NOMO-1 (cell line): ENCODE measurements at regions not wholly inside any gene's neighbourhood (a gene's known extent, or its start where the extent isn't known, plus 50 kb on each side); places are given as distances from the start of the nearest gene placed in this dataset.
"Not testable (repeated sequence)": the region's sequence is repeated elsewhere in the genome, so short reads cannot be mapped to it uniquely, and the experiment has no call there.

Source experiments
- DNase-seq, 2 experiments: peaks; one replicate each; lab custom pipeline; 2025; ENCODE audit not compliant: unreplicated experiment in 2 of 2; lab: John Stamatoyannopoulos, UW

DNA sequence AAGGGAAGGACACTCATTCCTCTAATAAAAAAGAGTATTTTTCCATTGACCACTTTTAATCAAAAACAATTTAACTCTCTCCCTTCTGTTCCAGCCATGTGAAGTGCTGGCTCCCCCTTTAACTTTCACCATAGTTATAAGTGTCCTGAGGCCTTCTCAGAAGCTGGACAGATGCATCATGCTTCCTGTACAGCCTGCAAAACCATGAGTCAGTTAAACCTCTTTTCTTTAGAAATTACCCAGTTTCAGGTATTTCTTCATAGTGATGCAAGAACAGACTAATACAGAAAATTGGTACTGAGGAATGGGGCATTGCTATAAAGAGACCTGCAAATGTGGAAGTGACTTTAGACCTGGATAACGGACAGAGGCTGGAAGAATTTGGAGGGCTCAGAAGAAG, 643.6 kb upstream of the DDX18 start:
- peak; percentile 22 to 79 for DNase-seq

- no peak for DNase-seq
These were observed 635.1 kb upstream of the DDX18 start for GRCh38 chr2:117179405-117179804.

DNA sequence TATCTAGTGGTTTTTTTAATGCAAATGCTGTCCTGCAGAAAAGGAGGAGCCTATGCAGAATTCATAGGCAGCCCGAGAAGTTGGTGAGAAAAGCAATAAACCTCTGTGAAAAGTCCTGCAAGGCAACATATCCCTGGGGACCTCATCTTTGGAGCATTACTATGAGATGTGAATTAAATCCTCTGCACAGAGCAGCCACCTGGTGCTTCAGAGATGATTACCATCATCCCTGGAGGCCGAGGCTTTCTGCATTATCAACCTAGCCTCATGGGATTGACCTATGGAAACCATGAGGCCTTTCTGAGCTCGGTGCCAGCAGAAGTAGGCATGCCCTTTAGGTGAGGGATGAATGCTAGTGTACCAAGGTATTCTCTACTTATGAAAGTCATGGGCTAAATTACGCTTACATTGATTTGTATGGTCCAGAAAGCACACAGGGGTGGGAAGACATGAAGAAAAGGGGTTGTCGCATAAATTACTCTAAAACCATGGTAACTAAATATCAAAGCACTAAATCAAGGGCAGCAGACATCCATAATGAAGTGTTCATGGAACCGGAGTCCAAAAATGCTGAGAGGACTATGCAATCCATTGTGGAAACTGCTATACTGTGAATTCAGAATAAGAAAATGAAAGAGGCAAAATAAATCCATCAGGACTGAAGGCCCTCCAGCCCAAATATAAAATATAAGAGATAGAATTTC, 623.5 kb upstream of the DDX18 start:
- no peak for DNase-seq

GRCh38 chr2:117195381-117195780, 619.1 kb upstream of the DDX18 start:
- no peak for DNase-seq

DNA sequence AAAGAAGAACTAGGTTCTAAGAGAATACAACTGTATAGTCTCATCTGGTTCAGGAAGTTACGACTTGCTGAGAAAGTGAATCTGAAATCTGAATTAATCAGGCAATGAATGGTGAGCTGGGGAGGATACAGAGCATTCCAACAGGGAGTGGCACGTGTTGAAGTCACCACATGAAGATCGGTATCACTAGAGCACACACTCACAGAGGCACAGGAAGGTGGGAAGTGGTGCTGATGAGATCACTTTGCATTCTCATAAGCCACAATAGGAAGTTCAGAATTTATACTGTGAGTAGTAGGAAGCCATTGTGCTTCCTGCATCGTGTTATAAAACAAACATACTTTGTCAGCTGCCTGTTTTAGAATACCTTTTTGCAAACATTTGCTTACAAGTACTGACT, 615.0 kb upstream of the DDX18 start:
- DNase-seq, result no peak

DNA sequence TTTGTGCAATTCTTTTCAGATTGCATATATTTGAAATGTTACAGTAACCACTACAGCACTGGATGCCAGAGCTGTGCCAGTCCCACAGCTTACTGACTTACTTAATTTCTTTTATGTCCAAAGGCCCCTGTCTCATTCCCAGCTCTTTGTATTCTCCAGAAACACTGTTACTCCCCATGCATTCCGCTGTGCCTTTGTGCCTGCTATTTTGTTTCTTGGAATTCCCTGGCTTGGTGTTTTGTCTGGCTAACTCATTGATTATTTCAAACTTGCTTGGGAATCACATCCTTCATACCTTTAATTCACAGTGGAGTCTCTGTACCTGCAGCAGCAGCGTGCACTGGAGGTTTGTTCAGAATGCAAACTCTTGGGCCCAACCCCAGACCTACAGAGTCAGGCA, 601.9 kb upstream of the DDX18 start:
- no peak for DNase-seq

GRCh38 chr2:117217145-117217544, 597.3 kb upstream of the DDX18 start:
- no peak for DNase-seq

DNA sequence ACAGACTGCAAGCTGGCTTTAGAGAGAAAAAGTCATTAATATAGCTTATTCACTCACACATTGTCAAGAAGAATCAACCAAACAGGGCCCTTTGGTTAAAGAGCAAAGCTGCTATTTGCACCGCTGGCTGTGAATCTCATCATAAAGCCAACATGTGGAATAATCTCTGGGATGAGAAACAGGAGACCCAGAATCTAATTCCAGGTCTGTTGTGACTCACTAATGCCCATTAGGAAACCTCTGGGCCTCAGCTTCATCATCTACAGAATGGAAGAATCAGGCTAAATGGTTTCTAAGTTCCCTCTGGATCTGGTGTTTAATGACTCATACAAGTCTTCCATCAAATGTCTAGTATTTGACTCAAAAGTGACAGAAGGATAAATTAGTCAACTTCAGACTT, 591.7 kb upstream of the DDX18 start:
- DNase-seq, result no peak

GRCh38 chr2:117232305-117232704, 582.2 kb upstream of the DDX18 start:
- peak; percentile 31 to 74 for DNase-seq

- no peak for DNase-seq
These were observed 557.1 kb upstream of the DDX18 start for GRCh38 chr2:117257362-117257761.

GRCh38 chr2:117269574-117269973, 544.9 kb upstream of the DDX18 start:
- DNase-seq, result no peak

DNA sequence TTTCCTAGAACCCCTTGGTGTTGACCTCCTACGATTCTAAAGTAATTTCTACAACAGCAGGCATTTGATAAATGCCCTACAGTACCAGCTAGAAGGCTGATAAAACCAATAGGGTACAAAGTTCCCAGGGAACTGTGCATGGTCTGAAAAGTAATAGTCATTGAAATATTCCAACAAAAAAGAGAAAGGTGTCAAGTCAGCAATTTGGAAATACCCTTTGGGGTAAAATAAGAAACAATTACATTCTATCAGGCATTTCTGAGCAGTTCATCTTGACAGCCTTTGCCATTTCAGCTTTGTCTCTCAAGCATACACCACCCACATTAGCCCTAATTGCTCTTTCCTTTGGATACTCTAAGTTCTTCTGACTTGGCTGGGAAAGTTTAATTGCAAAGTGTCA, 542.9 kb upstream of the DDX18 start:
- DNase-seq, result no peak

DNA sequence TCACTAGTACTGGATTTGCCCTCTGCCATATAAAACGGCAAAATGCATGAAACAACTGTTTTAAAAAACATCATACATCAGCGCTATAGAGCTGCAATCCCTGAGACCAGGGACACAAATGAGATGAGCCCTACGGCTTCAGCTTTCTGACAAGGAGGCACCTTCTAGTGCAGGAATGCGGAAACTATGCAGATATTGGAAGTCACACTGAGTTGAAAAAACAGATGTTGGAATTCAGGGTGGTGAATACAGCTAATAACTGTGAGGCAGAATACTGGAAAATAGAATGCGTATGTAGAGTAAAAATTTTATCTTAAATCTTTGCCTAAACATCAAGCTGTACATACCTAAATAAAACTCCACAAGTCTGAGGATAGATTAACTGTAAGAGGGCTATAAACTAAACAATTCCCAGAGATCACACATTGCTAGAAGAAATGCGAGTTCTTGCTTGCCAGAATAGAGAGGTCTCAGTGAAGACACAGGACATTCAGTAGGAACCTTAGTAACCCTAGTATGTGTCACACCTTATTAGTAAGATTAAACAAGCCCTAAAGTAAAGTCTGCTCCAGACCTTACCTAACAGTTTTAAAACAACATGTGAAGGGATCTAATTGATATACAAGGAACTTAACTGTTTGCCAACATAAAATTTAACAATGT, 541.4 kb upstream of the DDX18 start:
- DNase-seq, result no peak

GRCh38 chr2:117293012-117293411, 521.5 kb upstream of the DDX18 start:
- no peak for DNase-seq

- DNase-seq, result no peak
These were observed 515.0 kb upstream of the DDX18 start for GRCh38 chr2:117299451-117299850.

GRCh38 chr2:117308861-117309770, 505.4 kb upstream of the DDX18 start:
- no peak for DNase-seq

GRCh38 chr2:117321816-117322215, 492.7 kb upstream of the DDX18 start:
- DNase-seq, result no peak

DNA sequence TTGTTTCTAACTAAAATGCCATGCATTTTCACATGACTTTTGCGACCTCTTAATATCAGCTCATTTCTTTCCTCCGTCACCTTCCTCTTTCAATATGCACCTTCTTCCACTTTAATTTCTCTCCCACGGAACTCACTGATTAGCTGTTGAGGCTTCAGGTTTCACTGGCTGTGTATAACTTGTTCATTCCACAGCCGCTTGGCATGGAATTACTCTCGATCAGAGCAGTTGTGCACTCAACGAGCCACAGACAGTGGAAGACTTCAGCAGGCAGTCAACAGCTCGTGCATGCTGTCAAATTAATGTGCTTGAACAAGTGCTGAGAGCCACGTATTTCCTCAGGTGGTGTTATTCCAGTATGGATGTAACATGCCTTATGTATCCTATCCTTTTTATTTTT, 491.2 kb upstream of the DDX18 start:
- DNase-seq, result no peak

DNA sequence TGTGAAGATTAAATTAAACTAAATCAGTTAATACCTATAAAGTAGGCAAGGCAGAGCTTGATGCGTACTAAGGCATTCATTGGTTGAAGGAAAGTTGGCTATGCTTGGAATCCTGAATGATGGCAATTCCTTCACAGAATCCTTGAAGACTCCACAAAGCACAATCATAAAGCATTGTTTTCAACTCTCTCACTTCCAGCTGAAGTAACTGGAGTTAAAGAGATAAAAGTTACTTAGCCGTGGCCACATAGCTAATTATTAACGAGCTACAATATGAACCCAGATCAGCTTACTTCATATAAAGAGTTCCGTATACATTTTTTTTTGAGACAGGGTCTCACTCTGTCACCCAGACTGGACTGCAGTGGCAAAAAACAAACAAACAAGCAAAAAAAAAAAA, 483.9 kb upstream of the DDX18 start:
- no peak for DNase-seq

DNA sequence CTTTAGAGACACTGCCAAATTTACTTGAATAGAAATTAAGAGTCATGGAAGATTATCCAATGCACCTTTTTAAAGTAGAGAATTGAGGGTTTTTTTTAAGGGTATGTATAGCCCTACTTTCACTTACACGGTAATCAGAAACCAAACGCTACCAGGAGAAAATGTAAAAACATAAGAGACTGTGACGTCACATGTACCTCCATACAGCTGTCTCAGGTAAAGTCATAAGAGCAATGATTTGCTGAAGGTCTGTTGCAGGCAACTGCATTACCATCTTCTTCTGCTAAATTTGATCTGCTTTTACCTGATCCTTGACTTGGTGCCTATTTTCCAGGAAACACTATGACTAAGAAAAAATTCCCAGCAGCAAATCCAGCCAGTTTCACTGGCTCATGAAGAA, 478.5 kb upstream of the DDX18 start:
- DNase-seq, result no peak

DNA sequence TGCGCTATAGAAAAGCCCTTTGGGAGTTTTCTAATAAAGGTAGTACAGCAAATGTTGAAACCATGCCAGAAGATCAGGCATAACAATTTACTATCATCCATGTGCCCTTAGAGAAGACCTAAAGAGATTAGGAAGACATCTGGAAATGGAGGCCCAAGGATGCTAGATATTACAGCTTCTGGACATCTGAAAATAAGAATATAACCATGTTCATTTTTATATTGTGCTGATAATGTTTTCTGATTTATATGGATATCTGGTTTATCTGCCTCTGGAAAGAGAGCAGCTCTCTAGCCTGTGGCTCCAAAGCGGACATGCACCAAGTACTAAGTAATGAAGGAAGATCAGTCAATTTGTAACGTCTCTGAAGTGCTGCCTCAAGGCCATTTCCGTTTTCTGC, 478.0 kb upstream of the DDX18 start:
- DNase-seq, result no peak

- not testable (repeated sequence) for DNase-seq
These were observed 476.5 kb upstream of the DDX18 start for GRCh38 chr2:117337981-117338380.
